ENCODE measurements at regions not wholly inside any gene's neighbourhood (a gene's known extent, or its start where the extent isn't known, plus 50 kb on each side); places are given as distances from the start of the nearest gene placed in this dataset.

- ATAC-seq (ENCODE audit: poor library complexity) (no peak), DNase-seq (no peak)
- Mint-ChIP-seq H3K9me3 (no peaks in the 10 kb centered on the region), H3K27me3 (peaks cover 3% of the 10 kb centered on the region), H3K27ac (no peak overlapping the region), H3K36me3 (ENCODE audit: low read depth) (no peaks in the 10 kb centered on the region), H3K4me3 (no peak overlapping the region), H3K4me1 (ENCODE audit: low read depth) (no peaks in the 10 kb centered on the region)
- Histone ChIP-seq H3K36me3 (ENCODE audit: insufficient read depth, low read length) (no peaks in the 10 kb centered on the region), H3K4me1 (ENCODE audit: insufficient read depth, low read length) (no peaks in the 10 kb centered on the region), H3K27me3 (ENCODE audit: control insufficient read depth in 1 of 2, insufficient read depth in 2 of 2, low read length in 2 of 2) (no peaks in the 10 kb centered on the region), H3K4me3 (ENCODE audit: low read length) (no peak overlapping the region), H3K27ac (ENCODE audit: low read depth in 1 of 2, low read length in 2 of 2) (no peak overlapping the region), H3K9me3 (ENCODE audit: control insufficient read depth in 1 of 2, insufficient read depth in 1 of 2, low read length in 2 of 2) (no peaks in the 10 kb centered on the region)
- no peak for TF ChIP-seq CTCF (IDR thresholded peaks at IDR 0.05)
- ChIA-PET CTCF (no interaction called here), POLR2A (no interaction called here)
- intact Hi-C loops (cut with DNase I, micrococcal nuclease) = no loop called here
Observed at GRCh38 chr2:84071050-84071449, 388.0 kb downstream of the SUCLG1 start.

DNA sequence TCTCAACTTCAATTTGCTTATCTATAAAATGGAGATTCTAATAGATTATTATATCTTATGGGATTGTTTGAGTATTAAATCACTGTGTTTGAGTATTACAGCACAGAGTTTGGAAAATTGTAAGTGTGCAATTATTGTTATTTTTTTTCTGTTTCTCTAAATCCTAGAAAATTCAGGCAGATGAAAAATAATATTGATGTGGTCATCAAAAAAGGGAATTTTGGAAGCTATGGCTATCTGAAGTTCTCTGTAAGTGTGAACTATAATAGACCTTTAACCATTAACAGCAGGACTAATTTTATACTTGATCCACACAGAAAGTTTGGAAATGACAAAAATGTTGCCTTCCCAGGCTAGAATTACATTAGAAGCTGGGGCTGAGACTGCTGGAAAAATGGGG is 393.2 kb downstream of the SUCLG1 start:
- ATAC-seq (ENCODE audit: poor library complexity) = no peak
- POLR2A ChIA-PET = no interaction called here
- intact Hi-C loops (cut with DNase I, micrococcal nuclease) = no loop called here
- Mint-ChIP-seq H3K27me3 (peaks cover 23% of the 10 kb centered on the region), H3K4me3 (no peak overlapping the region), H3K9me3 (no peaks in the 10 kb centered on the region), H3K27ac (no peak overlapping the region), H3K36me3 (ENCODE audit: low read depth) (no peaks in the 10 kb centered on the region), H3K4me1 (ENCODE audit: low read depth) (no peaks in the 10 kb centered on the region)
- no peak for TF ChIP-seq CTCF (IDR thresholded peaks at IDR 0.05)
- Histone ChIP-seq H3K36me3 (ENCODE audit: insufficient read depth, low read length) (no peaks in the 10 kb centered on the region), H3K27ac (ENCODE audit: low read depth in 1 of 2, low read length in 2 of 2) (no peak overlapping the region), H3K27me3 (ENCODE audit: control insufficient read depth in 1 of 2, insufficient read depth in 2 of 2, low read length in 2 of 2) (no peaks in the 10 kb centered on the region), H3K4me3 (ENCODE audit: low read length) (no peak overlapping the region), H3K4me1 (ENCODE audit: insufficient read depth, low read length) (no peaks in the 10 kb centered on the region), H3K9me3 (ENCODE audit: control insufficient read depth in 1 of 2, insufficient read depth in 1 of 2, low read length in 2 of 2) (no peaks in the 10 kb centered on the region)
- DNase-seq = no peak
- CTCF ChIA-PET = no interaction called here

DNA sequence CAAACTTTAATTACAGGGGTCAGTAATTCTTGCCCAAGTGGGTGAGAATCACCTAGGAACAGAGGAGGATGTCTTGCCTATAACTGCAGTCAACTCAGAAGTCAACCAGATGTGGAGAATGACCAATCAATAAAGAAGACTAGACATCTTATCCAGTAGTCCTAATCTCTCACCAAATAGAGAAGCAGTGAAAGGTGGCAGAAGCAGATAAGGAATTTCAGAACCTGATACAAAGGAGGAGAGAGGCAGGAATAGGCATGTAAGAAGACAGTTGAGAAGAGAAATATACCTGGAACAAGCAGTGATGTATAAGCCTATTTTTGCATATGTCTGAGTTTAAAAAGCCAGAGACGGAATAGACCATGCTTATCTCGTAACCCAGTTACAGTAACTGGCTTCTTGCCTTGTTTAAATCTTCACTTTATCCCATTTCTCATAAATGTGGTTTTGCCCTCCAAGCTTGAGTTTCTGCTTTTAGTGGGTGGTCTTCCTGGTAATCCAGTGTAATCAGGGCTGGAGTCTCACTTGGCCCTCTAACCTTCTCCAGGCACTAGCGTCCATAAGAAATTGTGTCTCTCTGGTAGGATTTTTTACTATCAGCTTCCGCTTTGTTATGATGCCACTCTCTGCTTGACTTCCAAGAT is 401.0 kb downstream of the SUCLG1 start:
- Histone ChIP-seq H3K27me3 (ENCODE audit: control insufficient read depth in 1 of 2, insufficient read depth in 2 of 2, low read length in 2 of 2) (no peaks in the 10 kb centered on the region), H3K27ac (ENCODE audit: low read depth in 1 of 2, low read length in 2 of 2) (no peak overlapping the region), H3K36me3 (ENCODE audit: insufficient read depth, low read length) (no peaks in the 10 kb centered on the region), H3K4me3 (ENCODE audit: low read length) (no peak overlapping the region), H3K4me1 (ENCODE audit: insufficient read depth, low read length) (no peaks in the 10 kb centered on the region), H3K9me3 (ENCODE audit: control insufficient read depth in 1 of 2, insufficient read depth in 1 of 2, low read length in 2 of 2) (no peaks in the 10 kb centered on the region)
- intact Hi-C loops (cut with DNase I, micrococcal nuclease) = no loop called here
- H3K36me3 Mint-ChIP-seq (ENCODE audit: low read depth) = no peaks in the 10 kb centered on the region
- no peaks in the 10 kb centered on the region for H3K4me1 Mint-ChIP-seq (ENCODE audit: low read depth)
- no peaks in the 10 kb centered on the region for H3K9me3 Mint-ChIP-seq
- ATAC-seq (ENCODE audit: poor library complexity) (no peak), DNase-seq (no peak)
- no peak for TF ChIP-seq CTCF (IDR thresholded peaks at IDR 0.05)
- CTCF ChIA-PET = no interaction called here
- no peak overlapping the region for H3K4me3 Mint-ChIP-seq
- H3K27ac Mint-ChIP-seq = no peak overlapping the region
- POLR2A ChIA-PET = no interaction called here
- H3K27me3 Mint-ChIP-seq = peaks cover 24% of the 10 kb centered on the region
